ENCODE measurements at regions not wholly inside any gene's neighbourhood (a gene's known extent, or its start where the extent isn't known, plus 50 kb on each side); places are given as distances from the start of the nearest gene placed in this dataset.

DNA sequence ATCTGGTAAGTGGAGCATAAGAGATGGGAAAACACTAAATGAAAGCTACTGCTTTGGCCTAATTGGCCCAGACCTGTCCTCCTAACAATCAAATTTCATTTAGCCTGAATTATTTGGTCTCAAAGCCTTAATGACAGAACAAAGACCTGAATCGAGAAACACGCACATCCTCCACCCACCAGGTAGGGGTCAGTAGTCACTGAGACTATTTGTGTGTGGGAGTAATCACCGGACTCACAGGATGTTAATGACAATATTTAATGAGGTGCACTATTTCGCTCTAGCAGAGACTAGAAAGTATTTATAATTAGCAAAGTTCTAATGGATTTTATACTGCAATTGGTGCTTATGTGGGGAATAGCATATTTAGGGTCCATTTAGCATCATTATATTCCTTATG, 68.1 kb downstream of the RBM43 start:
- no peak for TF ChIP-seq CTCF (IDR thresholded peaks at IDR 0.05; ENCODE audit: insufficient read depth, low read length)
- TF ChIP-seq POLR2AphosphoS5 (IDR thresholded peaks at IDR 0.05; ENCODE audit: low read depth): no peak
- TF ChIP-seq SPI1 (IDR thresholded peaks at IDR 0.05; ENCODE audit: borderline replicate concordance, low read depth): no peak
- TF ChIP-seq REST (IDR thresholded peaks at IDR 0.05; ENCODE audit: insufficient replicate concordance, low read depth): no peak
